ENCODE measurements at regions not wholly inside any gene's neighbourhood (a gene's known extent, or its start where the extent isn't known, plus 50 kb on each side); places are given as distances from the start of the nearest gene placed in this dataset.
"Not testable (repeated sequence)": the region's sequence is repeated elsewhere in the genome, so short reads cannot be mapped to it uniquely, and the experiment has no call there.

GRCh38 chr3:73179601-73180000 is 118.1 kb downstream of the EBLN2 start:
- ATAC-seq (no peak), DNase-seq (no peak)
- TF ChIP-seq CTCF (IDR thresholded peaks at IDR 0.05) (no peak), POLR2A (IDR thresholded peaks at IDR 0.05) (no peak)
- Histone ChIP-seq H3K9me3 (no peaks in the 10 kb centered on the region), H3K4me3 (no peak overlapping the region), H3K36me3 (replicated peaks in 1 of 2; ENCODE audit: insufficient read depth in 1 of 2, low read depth in 2 of 2) (no peaks in the 10 kb centered on the region), H3K27ac (no peak overlapping the region), H3K27me3 (no peaks in the 10 kb centered on the region), H3K4me1 (no peaks in the 10 kb centered on the region)
- intact Hi-C loops (cut with DNase I) = no loop called here
- 87 to 88% methylated on average over 4 of the region's 4 CpGs for WGBS, 2 donors

- 78 to 88% methylated on average over 1 of the region's 1 CpG for WGBS, 2 donors
These were observed 125.3 kb downstream of the EBLN2 start for GRCh38 chr3:73186741-73187140.

GRCh38 chr3:73187328-73187727 is 125.9 kb downstream of the EBLN2 start:
- Histone ChIP-seq H3K27me3 (no peaks in the 10 kb centered on the region), H3K4me1 (no peaks in the 10 kb centered on the region), H3K9me3 (no peaks in the 10 kb centered on the region), H3K36me3 (replicated peaks in 1 of 2; ENCODE audit: insufficient read depth in 1 of 2, low read depth in 2 of 2) (no peaks in the 10 kb centered on the region), H3K27ac (no peak overlapping the region), H3K4me3 (no peak overlapping the region)
- DNase-seq = no peak
- ATAC-seq = no peak
- intact Hi-C loops (cut with DNase I) = no loop called here
- no peak for TF ChIP-seq CTCF (IDR thresholded peaks at IDR 0.05)
- no peak for TF ChIP-seq POLR2A (IDR thresholded peaks at IDR 0.05)
- 52 to 53% methylated on average over 5 of the region's 5 CpGs for WGBS, 2 donors

More at GRCh38 chr3:73186741-73187140, 125.3 kb downstream of the EBLN2 start:
- intact Hi-C loops (cut with DNase I) = no loop called here
- no peak for DNase-seq
- no peaks in the 10 kb centered on the region for H3K9me3 ChIP-seq
- no peak overlapping the region for H3K27ac ChIP-seq
- no peaks in the 10 kb centered on the region for H3K4me1 ChIP-seq
- H3K36me3 ChIP-seq (replicated peaks in 1 of 2; ENCODE audit: insufficient read depth in 1 of 2, low read depth in 2 of 2) = no peaks in the 10 kb centered on the region
- ATAC-seq = no peak
- H3K4me3 ChIP-seq = no peak overlapping the region
- no peak for TF ChIP-seq POLR2A (IDR thresholded peaks at IDR 0.05)
- no peak for TF ChIP-seq CTCF (IDR thresholded peaks at IDR 0.05)
- H3K27me3 ChIP-seq = no peaks in the 10 kb centered on the region

- Histone ChIP-seq H3K27ac (no peak overlapping the region), H3K36me3 (replicated peaks in 1 of 2; ENCODE audit: insufficient read depth in 1 of 2, low read depth in 2 of 2) (no peaks in the 10 kb centered on the region), H3K4me1 (no peaks in the 10 kb centered on the region), H3K4me3 (no peak overlapping the region), H3K27me3 (no peaks in the 10 kb centered on the region), H3K9me3 (no peaks in the 10 kb centered on the region)
- no peak for DNase-seq
- intact Hi-C loops (cut with DNase I) = no loop called here
- ATAC-seq = no peak
- TF ChIP-seq POLR2A (IDR thresholded peaks at IDR 0.05) (no peak), CTCF (IDR thresholded peaks at IDR 0.05) (no peak)
These were observed 127.2 kb downstream of the EBLN2 start for GRCh38 chr3:73188707-73189106.

- H3K4me1 ChIP-seq = no peaks in the 10 kb centered on the region
- no peak overlapping the region for H3K27ac ChIP-seq
- no peak for TF ChIP-seq POLR2A (IDR thresholded peaks at IDR 0.05)
- TF ChIP-seq CTCF (IDR thresholded peaks at IDR 0.05) = peak in 1 of 7 experiments; percentile 22
- no peaks in the 10 kb centered on the region for H3K36me3 ChIP-seq (replicated peaks in 1 of 2; ENCODE audit: insufficient read depth in 1 of 2, low read depth in 2 of 2)
- no peaks in the 10 kb centered on the region for H3K27me3 ChIP-seq
- no peaks in the 10 kb centered on the region for H3K9me3 ChIP-seq
- no peak overlapping the region for H3K4me3 ChIP-seq
- no peak for DNase-seq
- intact Hi-C loops (cut with DNase I) = no loop called here
- no peak for ATAC-seq
- WGBS, 2 donors = 74% methylated on average over 7 of the region's 7 CpGs
These were observed 130.7 kb downstream of the EBLN2 start for GRCh38 chr3:73192036-73192738.

GRCh38 chr3:73193943-73194342 is 132.5 kb downstream of the EBLN2 start:
- 82 to 90% methylated on average over 5 of the region's 5 CpGs for WGBS, 2 donors
- H3K9me3 ChIP-seq; H3K27ac ChIP-seq; H3K36me3 ChIP-seq (replicated peaks in 1 of 2; ENCODE audit: insufficient read depth in 1 of 2, low read depth in 2 of 2); H3K4me1 ChIP-seq; H3K27me3 ChIP-seq; DNase-seq; ATAC-seq; intact Hi-C loops (cut with DNase I); H3K4me3 ChIP-seq: not testable (repeated sequence)

All from body of pancreas (tissue), 4 donors.